GM12878 (cell line): ENCODE measurements at regions not wholly inside any gene's neighbourhood (a gene's known extent, or its start where the extent isn't known, plus 50 kb on each side); places are given as distances from the start of the nearest gene placed in this dataset.

Experiments
- ATAC-seq: fragments of 200-7000 bp; cut with Tn5 transposase; 3 replicates; pipeline ENCODE4 v1.9.1; 2020; ENCODE audit warnings: mild to moderate bottlenecking, moderate library complexity
- BruUV-seq: library from RNA; stranded (reverse); fragments of 400-500 nt; replicated peaks from 2 replicates; lab custom pipeline; 2021; lab: Mats Ljungman, UMichigan
- CTCF ChIA-PET: fragments of 300-600 bp; sonication (Branson Sonifier 250); formaldehyde crosslinking; extraction: SDS; loops from one replicate; lab custom pipeline; 2021; ENCODE audit warnings: inconsistent platforms; lab: Yijun Ruan, JAX
- POLR2A ChIA-PET: fragments of 350-600 bp; formaldehyde crosslinking; extraction: SDS; loops from one replicate; lab custom pipeline; 2021; ENCODE audit warnings: inconsistent platforms; lab: Charles Lee
- RAD21 ChIA-PET: fragments of 300-600 bp; sonication (Branson Sonifier 250); formaldehyde crosslinking; loops from one replicate; lab custom pipeline; 2023; ENCODE audit warnings: antibody characterized with exemption; ENCODE audit not compliant: unreplicated experiment; lab: Charles Lee
- SMC1A ChIA-PET: fragments of 300-600 bp; sonication (Branson Sonifier 250); formaldehyde crosslinking; loops from one replicate; lab custom pipeline; 2023; ENCODE audit not compliant: unreplicated experiment, uncharacterized antibody; lab: Charles Lee
- DNase-seq: peaks from one replicate; pipeline ENCODE4 v3.0.0-alpha.2; 2011; ENCODE audit warnings: low read depth, low spot score
- FAIRE-seq: peaks from 3 replicates; lab custom pipeline; 2011; peaks lifted over from hg19 to GRCh38; lab: Jason Lieb, UNC
- H2AFZ ChIP-seq: 2 replicates; pipeline ENCODE4 v1.6.0; 2011; ENCODE audit warnings: low read depth, low read length, control low read depth; ENCODE audit not compliant: control insufficient read depth
- H3K27ac ChIP-seq: 2 replicates; pipeline ENCODE4 v1.5.1; 2011; ENCODE audit warnings: control low read depth; ENCODE audit not compliant: control insufficient read depth, insufficient read depth
- H3K27me3 ChIP-seq, 2 experiments: replicated peaks in 1 of 2; 2 replicates each; pipeline versions ENCODE4 v1.6.0 to v1.6.1; 2011; ENCODE audit warnings: low read length in 1 of 2; ENCODE audit not compliant: control insufficient read depth in 2 of 2, insufficient read depth in 2 of 2
- H3K36me3 ChIP-seq, 2 experiments: 2 replicates each; pipeline ENCODE4 v1.5.1; 2011; ENCODE audit warnings: low read length in 1 of 2; ENCODE audit not compliant: control insufficient read depth in 2 of 2, insufficient read depth in 2 of 2
- H3K4me1 ChIP-seq: 2 replicates; pipeline ENCODE4 v1.6.1; 2011; ENCODE audit warnings: mild to moderate bottlenecking, low read length, moderate library complexity, mixed read lengths; ENCODE audit not compliant: control insufficient read depth, insufficient read depth
- H3K4me2 ChIP-seq: 2 replicates; pipeline ENCODE4 v1.6.0; 2011; ENCODE audit warnings: control low read depth; ENCODE audit not compliant: control insufficient read depth, insufficient read depth
- H3K4me3 ChIP-seq: fragments of 200-600 bp; sonication (generic); 2 replicates; pipeline ENCODE4 v1.5.1; 2016
- H3K79me2 ChIP-seq: 2 replicates; pipeline ENCODE4 v1.6.0; 2011; ENCODE audit warnings: low read length; ENCODE audit not compliant: control insufficient read depth, insufficient read depth
- H3K9ac ChIP-seq: 2 replicates; pipeline ENCODE4 v1.8.0; 2011; ENCODE audit warnings: low read length, control low read depth, mixed read lengths; ENCODE audit not compliant: control insufficient read depth, insufficient read depth
- H3K9me3 ChIP-seq: replicated peaks from 3 replicates; pipeline ENCODE4 v1.5.1; 2011; ENCODE audit warnings: mild to moderate bottlenecking, low read length; ENCODE audit not compliant: control insufficient read depth, insufficient read depth
- H4K20me1 ChIP-seq: 2 replicates; pipeline ENCODE4 v1.6.0; 2011; ENCODE audit not compliant: control insufficient read depth, insufficient read depth
- CBX5 ChIP-seq: sonication (generic); IDR thresholded peaks from 2 replicates; pipeline ENCODE4 v1.6.1; 2016; ENCODE audit warnings: low read depth, moderate library complexity, mild to moderate bottlenecking, inconsistent platforms
- EP300 ChIP-seq, 2 experiments: fragments of 150-350 bp in 1 of 2; IDR thresholded peaks; 2 replicates each; pipeline ENCODE4 v1.6.1; 2011 to 2012; ENCODE audit warnings: low read depth in 2 of 2, low read length in 2 of 2, borderline replicate concordance in 1 of 2, improper control_type of control experiment in 1 of 2, inconsistent platforms in 1 of 2; ENCODE audit not compliant: control insufficient read depth in 1 of 2
- EZH2 ChIP-seq: IDR thresholded peaks from 2 replicates; pipeline ENCODE4 v1.6.1; 2012; ENCODE audit warnings: low read depth, mild to moderate bottlenecking, control low read depth, inconsistent platforms, low read length, borderline replicate concordance; ENCODE audit not compliant: control insufficient read depth
- HDGF ChIP-seq: fragments of 450-650 bp; IDR thresholded peaks from 2 replicates; pipeline ENCODE4 v1.6.1; 2016; ENCODE audit warnings: antibody characterized with exemption
- KAT2A ChIP-seq: conservative IDR thresholded peaks from 2 replicates; pipeline ENCODE4 v1.6.1; 2011; ENCODE audit warnings: low read depth, low read length; ENCODE audit not compliant: control insufficient read depth
- NFYB ChIP-seq: IDR thresholded peaks from 2 replicates; pipeline ENCODE4 v1.6.1; 2011; ENCODE audit warnings: low read depth, mild to moderate bottlenecking, low read length, improper control_type of control experiment, moderate library complexity; ENCODE audit not compliant: insufficient read depth
- NR2F1 ChIP-seq: fragments of 450-650 bp; conservative IDR thresholded peaks from 2 replicates; pipeline ENCODE4 v1.6.1; 2017; ENCODE audit warnings: mild to moderate bottlenecking
- RAD21 ChIP-seq: IDR thresholded peaks from 2 replicates; pipeline ENCODE4 v1.6.1; 2011; ENCODE audit warnings: mild to moderate bottlenecking, low read depth, low read length, moderate library complexity; ENCODE audit not compliant: insufficient read depth
- RB1 ChIP-seq: fragments of 450-650 bp; formaldehyde crosslinking; IDR thresholded peaks from 2 replicates; pipeline ENCODE4 v1.6.1; 2017; ENCODE audit warnings: mild to moderate bottlenecking, borderline replicate concordance
- RCOR1 ChIP-seq: conservative IDR thresholded peaks from 2 replicates; pipeline ENCODE4 v1.6.1; 2012; ENCODE audit warnings: low read depth, low read length, improper control_type of control experiment
- RUNX3 ChIP-seq: IDR thresholded peaks from 2 replicates; pipeline ENCODE4 v1.6.1; 2012; ENCODE audit warnings: low read length, inconsistent platforms
- TAF1 ChIP-seq: IDR thresholded peaks from 2 replicates; pipeline ENCODE4 v1.6.1; 2011; ENCODE audit warnings: mild to moderate bottlenecking, low read depth, low read length, borderline replicate concordance
- TCF7 ChIP-seq: IDR thresholded peaks from 2 replicates; pipeline ENCODE4 v1.6.1; 2014; ENCODE audit warnings: antibody characterized with exemption, borderline replicate concordance
- USF2 ChIP-seq: IDR thresholded peaks from 2 replicates; pipeline ENCODE4 v1.6.1; 2011; ENCODE audit warnings: low read depth, low read length, improper control_type of control experiment, borderline replicate concordance
- WRNIP1 ChIP-seq: IDR thresholded peaks from 2 replicates; pipeline ENCODE4 v1.6.1; 2011; ENCODE audit warnings: low read depth, low read length, improper control_type of control experiment, borderline replicate concordance
- ZBTB33 ChIP-seq: fragments of 450-650 bp; IDR thresholded peaks from 2 replicates; pipeline ENCODE4 v1.6.1; 2017; ENCODE audit warnings: mild to moderate bottlenecking
- ZNF217 ChIP-seq: fragments of 450-650 bp; IDR thresholded peaks from 2 replicates; pipeline ENCODE4 v1.6.1; 2017; ENCODE audit warnings: antibody characterized with exemption, mild to moderate bottlenecking
- ZSCAN29 ChIP-seq: fragments of 450-650 bp; IDR thresholded peaks from 2 replicates; pipeline ENCODE4 v1.6.1; 2017; ENCODE audit warnings: mild to moderate bottlenecking, moderate library complexity
- WGBS: methylation state at CpG from one replicate; pipeline ENCODE4 v1.1.6; 2016; ENCODE audit warnings: low lambda C conversion rate; ENCODE audit not compliant: insufficient replicate concordance, insufficient coverage; ENCODE audit errors: missing lambda C conversion rate; 5-methylcytosine and 5-hydroxymethylcytosine counted together
- in situ Hi-C: fragments of 300-500 bp; cut with MboI; formaldehyde crosslinking; loops from 9 replicates; pipeline ENCODE4 v1.14.3; 2018; ENCODE audit warnings: mixed read lengths
- intact Hi-C: fragments of 100-400 bp; cut with micrococcal nuclease; formaldehyde crosslinking; loops from one replicate; pipeline ENCODE4 v1.14.2; 2022; ENCODE audit not compliant: unreplicated experiment
- TF ChIP-seq, protein P1 (sequence below): IDR thresholded peaks from 2 replicates; pipeline ENCODE4 v1.6.1; 2011; ENCODE audit warnings: mild to moderate bottlenecking, low read depth, low read length, moderate library complexity; ENCODE audit not compliant: insufficient replicate concordance

DNA sequence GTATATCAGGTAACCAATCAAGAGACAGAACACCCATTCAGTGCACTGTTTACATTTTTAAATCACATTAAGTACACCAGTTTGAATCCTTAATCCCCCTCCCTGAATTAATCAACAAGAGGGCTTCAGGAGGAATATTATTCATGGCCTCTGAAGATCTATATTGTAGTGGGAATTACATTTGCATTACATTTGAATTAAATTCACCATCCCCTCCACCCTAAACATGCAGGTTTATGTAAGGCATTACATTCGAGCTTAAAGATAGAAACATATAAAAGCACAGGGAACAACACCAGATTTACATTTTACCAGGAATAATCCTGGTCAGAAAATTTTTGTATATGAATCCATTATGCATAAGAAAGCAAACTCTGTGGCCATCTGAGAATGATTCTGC is 197.8 kb upstream of the KITLG start:
- Histone ChIP-seq H3K27ac (no peak overlapping the region), H3K4me3 (no peak overlapping the region), H3K4me2 (no peak overlapping the region), H3K36me3 (no peaks in the 10 kb centered on the region), H3K4me1 (no peaks in the 10 kb centered on the region), H3K79me2 (no peaks in the 10 kb centered on the region), H4K20me1 (no peaks in the 10 kb centered on the region), H3K27me3 (no peaks in the 10 kb centered on the region), H3K9me3 (no peaks in the 10 kb centered on the region), H3K9ac (no peak overlapping the region), H2AFZ (no peak overlapping the region)
- FAIRE-seq (no peak), DNase-seq (no peak), ATAC-seq (no peak)
- ChIA-PET CTCF (interaction anchor here (0.7 kb wide), 1 partner anchor 288 kb away, joined by 3 read pairs; no protein-coding TSS in a partner anchor), SMC1A (interaction anchor here (1.4 kb wide), 1 partner anchor 26 kb away, joined by 4 read pairs; no protein-coding TSS in a partner anchor), POLR2A (no interaction called here), RAD21 (no interaction called here)
- in situ Hi-C loops: no loop called here
- TF ChIP-seq TAF1: no peak
- TF ChIP-seq NFYB: no peak
- TF ChIP-seq RB1: no peak
- TF ChIP-seq ZSCAN29: no peak
- no peak for TF ChIP-seq EZH2
- TF ChIP-seq RCOR1: no peak
- no peak for TF ChIP-seq CBX5
- TF ChIP-seq WRNIP1: no peak
- no peak for TF ChIP-seq NR2F1
- TF ChIP-seq EP300 (IDR thresholded peaks at IDR 0.05; ENCODE audit: borderline replicate concordance in 1 of 2, control insufficient read depth in 1 of 2, low read depth in 2 of 2, low read length in 2 of 2): no peak
- no peak for TF ChIP-seq HDGF
- no peak for TF ChIP-seq ZNF217
- no peak for TF ChIP-seq KAT2A
- no peak for TF ChIP-seq TCF7
- no peak for TF ChIP-seq RUNX3
- no peak for TF ChIP-seq ZBTB33
- TF ChIP-seq RAD21: no peak
- no peak for TF ChIP-seq USF2
- TF ChIP-seq, protein P1, sequence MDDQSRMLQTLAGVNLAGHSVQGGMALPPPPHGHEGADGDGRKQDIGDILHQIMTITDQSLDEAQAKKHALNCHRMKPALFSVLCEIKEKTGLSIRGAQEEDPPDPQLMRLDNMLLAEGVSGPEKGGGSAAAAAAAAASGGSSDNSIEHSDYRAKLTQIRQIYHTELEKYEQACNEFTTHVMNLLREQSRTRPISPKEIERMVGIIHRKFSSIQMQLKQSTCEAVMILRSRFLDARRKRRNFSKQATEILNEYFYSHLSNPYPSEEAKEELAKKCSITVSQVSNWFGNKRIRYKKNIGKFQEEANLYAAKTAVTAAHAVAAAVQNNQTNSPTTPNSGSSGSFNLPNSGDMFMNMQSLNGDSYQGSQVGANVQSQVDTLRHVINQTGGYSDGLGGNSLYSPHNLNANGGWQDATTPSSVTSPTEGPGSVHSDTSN: no peak
- no TSS peak for BruUV-seq
- intact Hi-C loops: no loop called here
- 0% methylated on average over 1 of the region's 1 CpG for WGBS
